GM18517 (cell line): ENCODE measurements at regions not wholly inside any gene's neighbourhood (a gene's known extent, or its start where the extent isn't known, plus 50 kb on each side); places are given as distances from the start of the nearest gene placed in this dataset.

Experiments used
- ATAC-seq: cut with Tn5 transposase; IDR thresholded peaks from one replicate; pipeline ENCODE4 v1.9.1; 2021; ENCODE audit warnings: mild to moderate bottlenecking, moderate library complexity; ENCODE audit not compliant: unreplicated experiment

DNA sequence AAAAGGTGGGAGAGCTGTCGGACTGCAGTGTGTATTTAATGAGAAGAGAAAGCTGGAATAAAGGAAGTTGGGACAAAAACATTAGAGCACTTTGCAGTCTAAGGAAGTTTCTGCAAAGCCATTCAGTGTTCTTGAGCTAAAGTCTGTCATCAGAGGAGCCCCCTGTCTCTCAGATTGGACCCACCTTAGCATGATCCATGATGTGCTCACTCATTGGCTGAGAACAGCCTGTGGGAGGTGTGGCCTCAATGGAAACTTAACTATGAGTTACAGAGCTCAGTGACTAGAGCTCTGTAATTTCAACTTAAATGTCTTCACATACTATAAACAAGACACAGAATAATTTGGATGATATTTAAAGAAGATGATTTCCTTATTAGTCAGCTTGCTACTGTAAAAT lies 437.0 kb downstream of the BTBD3 start:
- ATAC-seq = no peak

DNA sequence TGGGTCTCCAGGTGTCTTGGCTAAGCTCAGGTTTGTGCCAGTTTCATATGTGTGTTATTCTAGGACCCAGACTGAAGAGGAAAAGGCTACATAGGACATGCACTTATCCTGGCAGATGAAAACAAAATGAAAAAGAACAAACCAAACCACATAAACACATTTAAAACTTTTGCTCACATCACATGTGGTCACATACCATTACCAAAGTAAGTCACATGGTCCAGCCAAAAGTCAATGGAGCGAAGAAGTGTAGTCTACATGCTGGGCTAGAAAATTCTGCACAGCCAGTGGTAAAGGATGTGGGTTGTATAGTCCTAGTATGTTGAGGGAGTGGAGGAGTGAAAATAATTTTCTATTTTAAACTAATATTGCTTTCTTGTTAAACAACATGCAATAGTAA lies 437.5 kb downstream of the BTBD3 start:
- no peak for ATAC-seq

DNA sequence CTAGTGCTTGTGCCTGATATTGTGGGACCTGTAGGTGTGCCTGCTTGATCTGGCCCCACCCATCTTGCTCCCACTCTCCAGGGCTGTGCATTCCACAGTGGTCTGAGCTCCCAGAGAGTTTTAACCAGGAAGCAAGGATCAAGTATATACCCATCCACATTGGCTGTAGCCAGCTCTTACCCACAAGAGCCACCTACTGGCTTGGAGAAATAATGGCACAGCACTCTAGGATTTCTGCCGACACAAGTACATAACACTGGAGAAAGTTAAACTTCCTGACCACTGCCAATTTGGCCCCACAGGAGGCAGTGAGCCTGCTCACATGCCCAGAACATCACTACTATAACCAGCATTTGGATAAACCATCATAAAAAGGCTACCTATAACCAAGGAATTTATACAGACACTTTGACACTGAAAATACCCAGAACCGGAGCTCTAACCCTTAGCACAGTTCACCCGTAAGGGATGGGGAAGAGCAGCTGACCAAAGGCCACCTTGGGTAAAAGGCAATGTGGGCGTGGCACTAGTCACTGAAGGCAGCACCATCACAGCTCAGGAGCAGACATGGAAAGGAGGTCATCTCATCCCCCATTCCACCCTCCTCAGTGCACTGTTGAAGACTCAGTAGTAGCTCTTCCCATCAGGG lies 440.4 kb downstream of the BTBD3 start:
- ATAC-seq = no peak

DNA sequence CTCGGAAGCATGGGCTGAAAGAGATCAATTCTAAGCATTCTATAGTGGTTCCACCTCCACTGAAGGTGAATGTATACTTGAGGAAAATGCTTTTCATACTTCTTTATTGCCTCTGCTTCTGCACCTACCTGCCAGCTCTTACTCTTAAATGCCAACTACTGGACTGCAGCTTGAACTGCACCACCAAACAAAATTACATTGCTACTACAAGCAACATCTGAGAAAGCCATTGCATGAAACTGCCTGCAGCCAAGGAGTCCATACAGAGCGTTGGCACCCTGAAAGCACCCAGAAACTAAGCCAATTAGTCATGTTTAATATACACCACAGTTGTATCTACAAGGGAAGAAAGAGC lies 440.9 kb downstream of the BTBD3 start:
- no peak for ATAC-seq

DNA sequence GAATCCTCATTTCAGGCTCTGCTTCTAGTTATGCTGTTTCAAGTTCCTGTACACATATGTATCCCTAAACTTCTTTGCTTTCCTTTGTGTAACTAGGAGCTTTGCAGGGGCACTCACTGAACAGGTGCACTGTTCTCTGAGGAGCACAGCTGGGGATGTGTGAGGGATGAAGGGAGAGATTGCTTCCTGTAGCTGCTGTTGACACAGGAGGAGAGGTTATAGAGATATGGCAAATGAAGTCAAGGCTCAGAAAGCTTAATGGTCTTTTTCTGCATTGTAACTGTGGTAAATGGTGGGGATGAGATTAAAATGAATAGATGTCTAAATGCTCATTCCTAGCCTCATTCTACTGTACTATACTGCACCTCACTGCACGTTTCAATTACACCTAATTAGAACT lies 454.3 kb downstream of the BTBD3 start:
- ATAC-seq = no peak

DNA sequence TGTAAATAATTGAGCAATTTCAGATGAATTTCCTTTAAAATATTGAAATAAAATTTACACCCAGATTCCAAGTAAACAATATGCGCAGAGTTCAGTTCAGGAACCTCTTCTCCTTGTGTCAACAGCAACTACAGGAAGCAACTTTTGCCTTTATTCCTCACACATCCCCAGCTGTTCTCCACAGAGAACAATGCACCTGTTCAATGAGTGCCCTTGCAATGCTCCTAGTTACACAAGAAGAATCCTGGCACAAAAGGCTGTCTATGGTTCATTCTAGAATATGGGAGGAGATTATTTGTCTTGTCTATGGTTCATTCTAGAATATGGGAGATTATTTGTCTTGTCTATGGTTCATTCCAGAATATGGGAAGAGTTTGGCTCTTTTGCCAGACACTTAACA lies 454.9 kb downstream of the BTBD3 start:
- ATAC-seq = no peak

DNA sequence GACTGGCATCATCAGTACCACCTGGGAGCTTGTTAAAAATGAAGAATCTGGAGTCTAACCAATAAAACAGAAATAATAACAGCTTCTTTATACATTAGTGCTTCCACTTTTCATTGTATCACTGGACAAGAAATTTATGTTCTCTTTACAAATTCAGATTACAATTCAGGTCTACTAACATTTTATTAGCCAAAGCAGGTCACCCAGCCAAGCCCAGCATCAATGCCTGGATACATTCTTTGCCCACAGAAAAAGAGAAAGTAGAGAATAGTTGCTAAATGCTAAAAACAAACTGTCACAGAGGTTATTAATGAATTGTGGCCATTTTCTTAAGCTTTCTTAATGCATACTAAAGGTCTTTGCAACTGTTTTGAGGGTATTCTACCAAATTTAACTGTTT lies 458.3 kb downstream of the BTBD3 start:
- no peak for ATAC-seq

DNA sequence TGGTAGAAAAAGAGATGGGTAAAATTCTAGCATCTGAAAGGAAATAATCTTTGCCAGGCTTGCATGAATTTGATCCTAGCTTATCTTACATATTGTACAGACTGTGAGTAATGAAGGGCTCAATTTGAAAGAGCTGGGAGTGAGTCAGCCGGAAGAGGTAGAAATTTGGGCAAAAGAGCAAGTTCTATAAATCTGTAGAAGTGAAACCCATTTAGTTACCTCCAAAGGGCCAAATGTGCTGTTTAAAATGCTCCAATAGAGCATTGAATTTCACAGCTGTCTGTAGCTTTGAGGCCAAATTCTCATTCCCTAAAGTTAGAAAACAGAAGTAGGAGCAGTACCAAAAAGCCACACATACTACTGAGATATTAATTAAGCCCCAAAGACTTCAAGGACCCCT lies 466.1 kb downstream of the BTBD3 start:
- ATAC-seq = no peak

DNA sequence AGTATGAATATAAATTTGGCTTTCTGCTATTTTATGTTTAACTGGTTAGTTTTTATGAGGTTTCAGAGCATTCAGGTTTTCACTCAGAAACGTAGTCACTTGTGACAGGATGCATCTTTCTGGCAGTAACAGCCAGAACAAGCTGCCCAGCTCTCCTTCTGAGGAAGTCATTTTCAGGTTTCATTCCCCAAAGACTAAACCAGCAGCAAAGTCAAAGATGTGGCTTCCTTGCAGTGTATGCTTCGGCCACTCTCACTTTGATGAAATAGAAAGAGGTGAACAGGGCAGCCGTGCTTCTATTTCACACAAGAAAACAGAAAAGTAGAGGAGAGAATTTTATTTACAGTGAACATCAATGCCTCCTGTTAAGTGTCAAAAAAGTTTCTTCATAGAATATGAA lies 469.1 kb downstream of the BTBD3 start:
- ATAC-seq = no peak

DNA sequence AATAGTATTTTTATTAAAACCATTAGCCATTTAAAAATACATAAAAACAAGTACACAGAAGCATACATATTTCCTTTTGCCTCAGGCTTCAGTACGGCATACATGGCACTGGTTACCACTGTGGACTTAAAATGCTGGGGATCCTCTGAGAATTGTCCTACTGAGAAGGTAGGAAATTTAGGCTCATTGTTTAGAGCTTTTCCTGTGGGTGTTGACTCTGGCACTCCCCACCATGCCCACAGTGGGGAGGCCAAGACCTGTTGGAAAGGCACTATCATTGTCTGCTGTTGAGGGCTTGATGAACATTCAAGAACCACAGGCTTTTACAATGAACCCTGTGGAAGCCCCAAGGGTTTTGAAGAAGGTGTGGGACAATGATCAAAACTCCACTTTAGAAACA lies 473.4 kb downstream of the BTBD3 start:
- ATAC-seq = no peak

DNA sequence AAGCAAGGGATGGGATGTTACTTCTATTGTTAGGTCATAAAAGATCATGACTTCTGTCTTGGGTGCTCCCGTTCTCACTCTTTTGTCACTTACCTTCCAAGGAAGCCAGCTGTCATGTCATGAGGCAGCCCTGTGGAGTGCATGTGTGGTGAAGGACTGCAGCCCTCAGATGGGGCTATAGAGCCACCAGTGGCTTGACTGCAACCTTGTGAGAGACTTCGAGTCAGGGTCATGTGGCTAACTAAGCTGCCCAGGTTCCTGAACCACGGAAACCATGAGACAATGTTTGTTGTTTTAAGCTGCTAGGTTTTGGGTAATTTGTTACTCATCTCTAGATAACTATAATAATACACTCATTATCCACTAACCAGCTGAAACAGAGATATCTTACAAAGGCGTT lies 477.1 kb downstream of the BTBD3 start:
- no peak for ATAC-seq

DNA sequence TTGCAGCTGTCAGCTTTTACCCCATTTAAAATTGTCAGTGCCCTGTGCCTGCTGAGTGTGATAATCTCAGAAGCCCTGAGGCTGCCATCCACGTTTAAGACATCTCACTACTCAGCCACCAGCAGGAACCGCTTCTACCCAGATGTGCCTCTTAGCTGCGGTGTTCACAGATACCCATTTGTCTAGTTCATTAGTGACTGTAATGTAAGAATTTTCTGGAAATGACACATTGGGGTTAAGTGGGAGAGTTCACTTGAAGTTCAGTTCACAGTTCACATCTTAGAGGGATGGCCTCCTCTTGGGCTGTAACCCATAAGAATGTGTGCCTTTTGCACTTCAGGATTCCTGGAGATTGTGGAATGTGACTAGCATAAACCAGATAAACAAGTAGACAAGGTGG lies 477.7 kb downstream of the BTBD3 start:
- ATAC-seq = no peak

DNA sequence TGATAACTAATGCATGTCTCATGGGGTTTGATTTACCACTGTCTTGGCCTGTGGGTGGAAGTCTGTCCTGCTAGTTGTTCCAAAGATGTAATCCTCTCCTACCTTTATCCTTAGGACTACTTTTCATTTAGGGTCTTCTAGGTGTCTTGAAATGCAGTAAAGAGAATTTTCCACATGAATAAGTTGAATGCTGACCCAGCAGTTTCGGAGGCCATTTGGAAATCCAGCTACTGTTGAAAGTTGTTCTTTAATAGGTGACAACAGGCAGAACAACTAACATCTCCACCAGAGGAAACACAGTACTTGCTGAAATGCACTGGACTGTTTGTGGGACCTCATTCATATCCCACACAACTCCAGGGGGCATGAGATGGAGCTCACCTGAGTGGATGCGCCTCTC lies 478.1 kb downstream of the BTBD3 start:
- no peak for ATAC-seq

DNA sequence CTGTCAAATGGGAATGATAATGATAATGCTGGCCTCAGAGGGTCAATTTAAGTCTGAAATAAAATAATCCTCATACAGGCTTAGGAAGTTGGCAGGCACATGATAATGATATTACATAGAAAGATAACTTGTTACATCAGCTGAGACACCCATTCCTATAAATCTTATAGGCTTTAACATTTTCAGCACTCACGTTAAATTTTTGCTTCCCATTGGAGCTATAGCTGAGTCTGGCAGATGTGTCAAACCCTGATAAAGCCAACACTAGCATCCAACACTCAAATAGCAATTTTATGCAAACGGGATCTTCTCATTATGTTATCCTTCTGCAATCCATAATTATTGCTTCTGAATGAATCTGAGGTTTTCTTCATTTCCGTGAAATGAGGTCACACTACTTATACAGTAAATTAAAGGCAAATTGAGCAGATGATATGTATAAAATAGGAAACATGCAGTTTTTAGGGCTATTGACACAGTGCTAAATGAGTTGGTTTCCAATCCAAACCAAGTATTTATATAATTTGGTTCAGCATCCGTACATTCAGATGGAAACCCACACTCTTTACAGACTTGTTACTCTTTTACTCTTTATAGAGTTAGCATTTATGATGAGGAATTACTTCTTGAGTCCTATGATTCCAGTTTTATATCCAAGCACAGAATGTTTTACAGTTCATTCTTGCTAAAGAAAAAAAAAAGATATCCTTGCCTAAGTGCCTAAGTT lies 481.6 kb downstream of the BTBD3 start:
- ATAC-seq = no peak

DNA sequence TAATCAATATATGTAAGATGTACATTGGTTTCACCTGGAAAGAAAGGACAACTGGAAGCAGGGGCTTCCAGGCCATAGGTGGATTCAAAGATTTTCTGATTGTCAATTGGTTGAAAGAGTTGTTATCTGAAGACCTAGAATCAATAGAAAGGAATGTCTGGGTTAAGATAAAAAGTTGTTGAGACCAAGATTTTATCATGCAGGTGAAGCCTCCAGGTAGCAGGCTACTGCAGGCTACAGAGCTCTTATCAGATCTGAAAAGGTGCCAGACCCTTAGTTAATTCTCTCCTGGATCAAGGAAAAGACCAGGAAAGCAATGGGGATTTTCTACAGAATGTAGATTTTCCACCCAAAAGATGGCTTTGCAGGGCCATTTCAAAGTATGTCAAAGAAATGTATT lies 487.2 kb downstream of the BTBD3 start:
- no peak for ATAC-seq

DNA sequence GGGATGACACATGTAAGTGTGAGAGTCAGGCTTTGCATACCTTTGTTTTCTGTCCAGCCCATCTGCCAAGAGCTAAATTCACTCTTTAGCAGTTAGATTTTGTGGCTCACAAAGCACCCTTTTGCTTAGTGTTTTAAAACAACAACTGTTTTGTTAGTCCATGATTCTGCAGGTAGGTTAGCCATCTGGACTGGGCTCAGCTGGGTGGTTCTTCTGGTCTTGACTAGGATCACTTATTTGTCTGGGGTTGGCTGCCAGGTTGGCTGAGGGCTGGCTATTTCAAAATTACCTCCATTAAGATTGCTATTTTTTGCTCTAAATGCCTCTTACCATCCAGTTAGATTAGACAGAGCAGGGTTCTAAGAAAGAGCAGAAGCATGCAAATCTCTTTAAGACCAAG lies 489.3 kb downstream of the BTBD3 start:
- ATAC-seq = no peak

DNA sequence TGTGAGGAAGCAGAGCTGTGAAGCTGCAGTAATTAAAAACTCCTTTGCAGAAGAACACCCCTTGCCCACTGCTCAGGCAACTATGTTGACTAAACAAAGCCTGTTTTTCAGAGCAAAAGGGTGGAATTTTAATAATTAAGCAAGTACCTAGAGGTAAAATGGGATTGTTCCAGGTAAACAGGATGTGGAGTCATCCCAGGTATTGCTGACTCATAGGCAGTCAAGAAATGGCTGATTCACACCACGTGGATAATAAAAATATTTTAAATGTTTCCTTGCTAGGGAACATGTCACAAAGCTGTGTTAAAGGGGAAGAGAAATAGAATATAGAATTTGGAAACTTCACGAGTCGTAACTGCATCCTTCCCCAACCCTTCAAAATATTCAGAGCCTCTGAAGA lies 491.8 kb downstream of the BTBD3 start:
- no peak for ATAC-seq

DNA sequence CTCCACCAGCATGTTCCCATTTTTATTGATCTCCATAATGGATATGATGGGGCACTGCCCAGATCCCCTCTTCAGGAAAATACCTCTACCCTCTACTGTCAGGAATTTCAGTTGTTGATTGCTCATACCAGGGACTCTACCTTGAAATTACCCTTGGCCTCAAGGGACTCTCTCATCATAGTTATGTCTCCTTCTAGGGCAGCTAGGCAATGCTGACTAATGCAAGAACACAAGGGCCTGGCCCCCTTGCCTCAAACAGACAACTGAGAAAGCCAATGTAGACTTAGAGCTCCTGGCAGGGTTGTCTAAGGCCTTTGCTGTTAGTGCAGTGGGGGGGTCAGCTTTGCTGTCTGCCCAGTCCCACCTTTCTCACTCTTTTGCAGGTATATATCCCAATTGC lies 493.1 kb downstream of the BTBD3 start:
- ATAC-seq = no peak

DNA sequence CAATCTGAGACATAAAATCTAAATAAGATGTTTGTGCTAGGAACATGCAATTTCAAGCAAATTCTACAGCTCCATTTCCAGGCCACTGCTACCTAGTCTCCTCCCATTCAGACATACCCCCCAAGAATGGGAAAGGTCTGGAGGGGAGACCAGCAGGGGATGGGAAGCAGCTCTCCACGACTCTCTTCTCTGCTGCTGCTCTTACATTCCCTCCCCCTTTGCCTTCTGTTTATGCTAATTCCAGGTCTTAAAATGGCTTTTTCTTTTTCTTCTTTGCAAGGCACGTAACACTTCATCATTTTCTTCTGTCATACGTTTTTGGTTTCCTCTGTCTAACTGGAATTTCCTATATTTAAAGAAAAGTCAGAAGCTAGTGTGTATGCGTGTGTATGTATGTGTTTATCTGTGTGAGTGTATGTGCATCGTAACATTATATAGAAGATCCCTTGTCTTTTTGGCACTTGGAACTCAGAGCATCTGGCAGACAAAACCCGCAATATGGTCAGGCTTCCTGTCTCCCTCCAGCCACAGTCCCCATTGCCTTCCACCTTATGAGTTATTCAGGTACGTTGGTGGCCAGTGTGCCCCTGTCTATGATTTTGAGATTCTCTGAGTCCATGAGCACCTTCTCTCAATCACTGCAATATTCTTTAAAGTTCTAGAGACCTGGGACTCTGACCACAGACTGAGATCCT lies 493.7 kb downstream of the BTBD3 start:
- no peak for ATAC-seq

DNA sequence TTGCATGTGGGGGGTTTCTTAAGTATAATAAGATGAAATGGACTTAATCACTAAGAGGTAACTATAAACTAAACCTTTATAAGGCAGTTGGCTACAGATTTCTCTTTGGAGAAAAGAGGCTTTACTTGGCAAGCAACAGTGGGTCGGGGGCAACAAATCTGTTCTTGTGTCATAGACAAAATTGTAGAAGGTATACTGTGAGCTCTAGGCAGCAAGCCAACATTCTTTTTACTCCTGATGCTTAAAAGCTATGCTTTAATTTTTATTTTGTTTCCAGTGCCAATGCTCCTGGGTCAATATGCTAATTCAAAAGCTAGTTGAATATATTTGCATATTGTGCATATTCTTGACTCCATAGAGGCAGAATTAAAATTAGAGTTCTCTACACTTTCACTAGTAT lies 495.4 kb downstream of the BTBD3 start:
- ATAC-seq = no peak

DNA sequence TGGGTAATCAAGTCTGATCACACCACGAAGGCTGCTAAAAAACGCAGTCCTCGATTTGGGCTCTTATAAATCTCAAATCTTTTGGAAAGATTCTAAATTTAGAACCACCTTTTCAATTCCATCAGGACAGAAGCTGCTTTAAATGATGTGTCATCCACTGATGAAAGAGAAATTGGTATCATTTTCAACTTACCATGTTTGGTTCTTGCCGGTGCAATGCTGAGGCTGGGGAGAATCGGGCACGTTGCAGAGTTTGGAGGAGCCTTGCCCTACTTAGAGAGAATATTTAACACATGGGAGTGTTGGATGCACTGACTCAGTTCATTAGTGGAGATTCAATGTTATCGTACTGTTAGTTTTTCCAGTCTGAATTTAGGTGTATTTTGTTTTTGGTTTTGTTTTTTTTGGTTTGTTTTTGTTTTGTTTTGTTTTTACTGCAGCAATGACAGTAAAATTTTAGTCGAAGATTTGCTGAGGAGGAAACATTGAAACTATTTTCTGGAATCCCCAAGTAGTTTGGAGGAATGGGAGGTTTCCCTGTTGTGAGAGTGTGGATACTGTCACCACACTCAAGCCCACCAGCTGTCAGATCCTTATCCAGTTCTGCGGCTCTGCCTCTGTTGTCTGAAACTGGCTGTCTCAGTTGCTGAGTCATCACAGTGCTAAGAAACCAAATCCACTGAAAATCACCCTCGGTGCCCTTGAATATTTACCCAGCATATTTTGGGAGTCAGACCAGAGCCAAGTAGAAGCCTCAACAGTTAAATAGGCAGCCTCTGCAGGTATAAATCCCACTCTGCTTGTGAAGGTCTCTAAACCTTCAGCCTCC lies 497.0 kb downstream of the BTBD3 start:
- ATAC-seq = no peak

DNA sequence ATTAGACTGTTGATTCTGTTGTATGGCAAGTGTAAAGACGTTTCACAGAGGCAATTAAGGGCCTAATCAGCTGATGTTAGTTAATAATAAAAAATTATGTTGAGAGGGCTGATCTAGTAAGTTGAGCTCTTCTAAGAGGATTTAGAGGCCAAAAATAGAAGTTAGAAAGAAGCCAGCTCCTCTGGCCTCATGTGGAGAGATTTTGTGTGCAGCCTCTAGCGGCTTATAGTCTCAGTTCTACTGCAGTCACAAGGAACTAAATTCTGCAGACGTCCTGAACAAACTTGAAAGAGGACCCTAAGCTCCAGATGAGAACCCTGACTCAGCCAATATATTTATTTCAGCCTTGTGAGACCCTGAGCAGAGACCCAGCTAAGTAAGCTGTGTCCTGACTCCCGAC lies 498.6 kb downstream of the BTBD3 start:
- ATAC-seq = no peak
